ENCODE measurements at regions not wholly inside any gene's neighbourhood (a gene's known extent, or its start where the extent isn't known, plus 50 kb on each side); places are given as distances from the start of the nearest gene placed in this dataset.

- Mint-ChIP-seq H3K4me3 (ENCODE audit: low read depth) (no peak overlapping the region), H3K36me3 (ENCODE audit: insufficient read depth) (no peaks in the 10 kb centered on the region), H3K27ac (no peak overlapping the region), H3K9me3 (ENCODE audit: low read depth) (no peaks in the 10 kb centered on the region), H3K27me3 (no peaks in the 10 kb centered on the region), H3K4me1 (ENCODE audit: low read depth) (no peaks in the 10 kb centered on the region)
- no peak for DNase-seq (ENCODE audit: low spot score, unreplicated experiment)
- no peak for TF ChIP-seq CTCF (IDR thresholded peaks at IDR 0.05; ENCODE audit: unreplicated experiment)
Observed at GRCh38 chr12:74381958-74382357, 155.7 kb upstream of the ATXN7L3B start.

GRCh38 chr12:74382983-74383382 lies 154.7 kb upstream of the ATXN7L3B start:
- no peak for TF ChIP-seq CTCF (IDR thresholded peaks at IDR 0.05; ENCODE audit: unreplicated experiment)
- DNase-seq (ENCODE audit: low spot score, unreplicated experiment): no peak
- Mint-ChIP-seq H3K4me1 (ENCODE audit: low read depth) (no peaks in the 10 kb centered on the region), H3K9me3 (ENCODE audit: low read depth) (peaks cover 2% of the 10 kb centered on the region), H3K27ac (no peak overlapping the region), H3K27me3 (no peaks in the 10 kb centered on the region), H3K36me3 (ENCODE audit: insufficient read depth) (no peaks in the 10 kb centered on the region), H3K4me3 (ENCODE audit: low read depth) (no peak overlapping the region)

- Mint-ChIP-seq H3K4me3 (ENCODE audit: low read depth) (no peak overlapping the region), H3K4me1 (ENCODE audit: low read depth) (no peaks in the 10 kb centered on the region), H3K9me3 (ENCODE audit: low read depth) (peaks cover 2% of the 10 kb centered on the region), H3K36me3 (ENCODE audit: insufficient read depth) (no peaks in the 10 kb centered on the region), H3K27ac (no peak overlapping the region), H3K27me3 (no peaks in the 10 kb centered on the region)
- DNase-seq (ENCODE audit: low spot score, unreplicated experiment): no peak
- TF ChIP-seq CTCF (IDR thresholded peaks at IDR 0.05; ENCODE audit: unreplicated experiment): no peak
Observed at GRCh38 chr12:74391283-74391682, 146.4 kb upstream of the ATXN7L3B start.

- TF ChIP-seq CTCF (IDR thresholded peaks at IDR 0.05; ENCODE audit: unreplicated experiment): no peak
- Mint-ChIP-seq H3K4me3 (ENCODE audit: low read depth) (no peak overlapping the region), H3K36me3 (ENCODE audit: insufficient read depth) (no peaks in the 10 kb centered on the region), H3K4me1 (ENCODE audit: low read depth) (no peaks in the 10 kb centered on the region), H3K27me3 (no peaks in the 10 kb centered on the region), H3K27ac (no peak overlapping the region), H3K9me3 (ENCODE audit: low read depth) (no peaks in the 10 kb centered on the region)
- no peak for DNase-seq (ENCODE audit: low spot score, unreplicated experiment)
Observed at GRCh38 chr12:74393272-74393671, 144.4 kb upstream of the ATXN7L3B start.

GRCh38 chr12:74394647-74395046 lies 143.0 kb upstream of the ATXN7L3B start:
- TF ChIP-seq CTCF (IDR thresholded peaks at IDR 0.05; ENCODE audit: unreplicated experiment): no peak
- no peaks in the 10 kb centered on the region for H3K9me3 Mint-ChIP-seq (ENCODE audit: low read depth)
- no peak overlapping the region for H3K4me3 Mint-ChIP-seq (ENCODE audit: low read depth)
- no peak for DNase-seq (ENCODE audit: low spot score, unreplicated experiment)
- no peaks in the 10 kb centered on the region for H3K36me3 Mint-ChIP-seq (ENCODE audit: insufficient read depth)
- no peak overlapping the region for H3K27ac Mint-ChIP-seq
- H3K27me3 Mint-ChIP-seq: no peaks in the 10 kb centered on the region
- H3K4me1 Mint-ChIP-seq (ENCODE audit: low read depth): no peaks in the 10 kb centered on the region

All from progenitor cell of endocrine pancreas (in vitro differentiated cells).